Thyroid gland (tissue), 4 donors: ENCODE measurements at regions not wholly inside any gene's neighbourhood (a gene's known extent, or its start where the extent isn't known, plus 50 kb on each side); places are given as distances from the start of the nearest gene placed in this dataset.

Source experiments
- CTCF ChIP-seq, 6 experiments: fragments of 200-600 bp in 3 of 6; fragments of 450-650 bp in 3 of 6; sonication (generic) in 3 of 6; IDR thresholded peaks; one replicate each; pipeline ENCODE4 v1.5.1; 2016 to 2019; ENCODE audit warnings: antibody characterized with exemption in 6 of 6, mild to moderate bottlenecking in 2 of 6, inconsistent platforms in 1 of 6, moderate library complexity in 1 of 6
- POLR2A ChIP-seq, 2 donors: fragments of 450-650 bp; IDR thresholded peaks; one replicate each; pipeline ENCODE4 v1.6.1; 2017; ENCODE audit warnings: antibody characterized with exemption in 2 of 2, mild to moderate bottlenecking in 2 of 2, moderate library complexity in 1 of 2

DNA sequence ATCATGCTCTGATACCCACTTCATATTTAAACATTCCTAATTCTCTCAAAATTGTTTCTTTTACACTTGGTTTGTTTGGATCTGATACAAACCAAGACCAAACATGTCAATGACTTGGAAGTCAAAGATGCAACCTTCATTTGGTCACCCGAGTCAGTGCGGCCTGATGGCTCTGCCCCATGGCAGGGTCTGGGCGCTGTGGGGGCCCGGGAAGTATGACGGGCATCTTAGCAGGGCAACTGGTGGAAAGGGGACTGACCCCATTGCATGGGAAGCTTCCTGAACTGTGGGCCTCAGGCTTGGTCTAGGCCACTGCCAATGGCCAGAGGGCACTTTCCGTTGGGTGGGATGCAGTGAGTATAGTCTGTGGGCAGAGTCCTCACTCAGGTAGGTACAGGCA is 178.0 kb downstream of the KATNIP start:
- no peak for TF ChIP-seq CTCF (IDR thresholded peaks at IDR 0.05)
- TF ChIP-seq POLR2A (IDR thresholded peaks at IDR 0.05): no peak
